ENCODE measurements at regions not wholly inside any gene's neighbourhood (a gene's known extent, or its start where the extent isn't known, plus 50 kb on each side); places are given as distances from the start of the nearest gene placed in this dataset.

DNA sequence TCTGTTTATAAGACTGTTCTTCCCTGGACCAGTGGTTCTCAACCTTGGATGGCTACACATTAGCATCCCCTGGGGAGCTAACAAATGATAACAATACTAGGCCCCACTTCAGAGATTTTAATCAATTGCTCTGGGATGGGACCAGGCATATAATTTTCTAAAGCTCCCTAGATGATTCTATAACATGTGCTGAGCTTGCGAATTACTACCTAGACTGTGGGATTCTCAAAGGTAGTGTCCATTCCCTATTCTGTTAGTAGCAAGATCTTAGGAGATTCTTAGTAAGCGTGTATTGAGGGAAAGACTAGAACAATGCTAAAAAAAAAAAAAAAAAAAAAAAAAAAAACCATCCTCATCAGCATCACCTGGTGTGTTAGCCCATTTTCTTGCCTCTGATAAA lies 412.0 kb upstream of the CDH5 start:
- TF ChIP-seq, protein P1, sequence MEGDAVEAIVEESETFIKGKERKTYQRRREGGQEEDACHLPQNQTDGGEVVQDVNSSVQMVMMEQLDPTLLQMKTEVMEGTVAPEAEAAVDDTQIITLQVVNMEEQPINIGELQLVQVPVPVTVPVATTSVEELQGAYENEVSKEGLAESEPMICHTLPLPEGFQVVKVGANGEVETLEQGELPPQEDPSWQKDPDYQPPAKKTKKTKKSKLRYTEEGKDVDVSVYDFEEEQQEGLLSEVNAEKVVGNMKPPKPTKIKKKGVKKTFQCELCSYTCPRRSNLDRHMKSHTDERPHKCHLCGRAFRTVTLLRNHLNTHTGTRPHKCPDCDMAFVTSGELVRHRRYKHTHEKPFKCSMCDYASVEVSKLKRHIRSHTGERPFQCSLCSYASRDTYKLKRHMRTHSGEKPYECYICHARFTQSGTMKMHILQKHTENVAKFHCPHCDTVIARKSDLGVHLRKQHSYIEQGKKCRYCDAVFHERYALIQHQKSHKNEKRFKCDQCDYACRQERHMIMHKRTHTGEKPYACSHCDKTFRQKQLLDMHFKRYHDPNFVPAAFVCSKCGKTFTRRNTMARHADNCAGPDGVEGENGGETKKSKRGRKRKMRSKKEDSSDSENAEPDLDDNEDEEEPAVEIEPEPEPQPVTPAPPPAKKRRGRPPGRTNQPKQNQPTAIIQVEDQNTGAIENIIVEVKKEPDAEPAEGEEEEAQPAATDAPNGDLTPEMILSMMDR (IDR thresholded peaks at IDR 0.05): no peak
- TF ChIP-seq EZH2 (IDR thresholded peaks at IDR 0.05; ENCODE audit: borderline replicate concordance, insufficient read depth, low read depth, low read length, poor library complexity, severe bottlenecking): no peak
- H3K4me1 Mint-ChIP-seq: no peaks in the 10 kb centered on the region

DNA sequence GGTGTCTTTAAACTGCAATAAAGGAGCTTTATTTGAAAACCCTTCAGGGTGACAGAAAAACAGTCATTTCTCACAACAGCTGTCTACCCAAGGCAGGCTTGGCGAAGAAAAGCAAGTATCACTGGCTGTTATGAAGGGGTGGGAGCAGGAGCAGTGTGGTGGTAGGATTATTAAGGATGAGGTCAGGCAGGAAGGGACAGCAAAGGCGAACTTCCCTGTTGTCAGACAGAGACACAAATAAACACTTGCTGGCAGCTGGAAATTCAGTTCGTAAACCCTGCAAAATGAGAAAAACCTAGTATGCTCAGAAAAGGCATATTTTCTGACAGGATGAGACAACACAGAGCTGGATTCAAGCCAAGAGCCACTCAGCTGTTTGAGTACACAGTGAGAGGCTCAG lies 416.3 kb upstream of the CDH5 start:
- H3K9me3 ChIP-seq (ENCODE audit: control extremely low read depth in 1 of 3, control insufficient read depth in 2 of 3, insufficient read depth in 1 of 3, low read length in 2 of 3): peaks cover 0 to 3% (median 0%) of the 10 kb centered on the region in 3 donors
- intact Hi-C loops (cut with micrococcal nuclease): no loop called here
- H3K4me3 Mint-ChIP-seq: no peak overlapping the region
- H3K4me3 ChIP-seq (ENCODE audit: control extremely low read depth in 1 of 5, extremely low read depth in 1 of 5, insufficient read depth in 1 of 5, low read depth in 2 of 5, low read length in 4 of 5): no peak overlapping the region
- no peaks in the 10 kb centered on the region for H3K79me2 ChIP-seq (ENCODE audit: control insufficient read depth, insufficient read depth, low read length)
- POLR2A ChIA-PET: no interaction called here
- H3K27ac Mint-ChIP-seq: no peak overlapping the region
- no peaks in the 10 kb centered on the region for H3K27me3 Mint-ChIP-seq
- CTCF ChIA-PET: no interaction called here
- DNase-seq (no peak), ATAC-seq (ENCODE audit: low read depth) (no peak)
- no peaks in the 10 kb centered on the region for H3K9me3 Mint-ChIP-seq (ENCODE audit: insufficient read depth)
- no peaks in the 10 kb centered on the region for H4K20me1 ChIP-seq (ENCODE audit: control insufficient read depth, insufficient read depth, low read length, poor library complexity, severe bottlenecking)
- no peaks in the 10 kb centered on the region for H3K4me1 Mint-ChIP-seq
- H3K27ac ChIP-seq (ENCODE audit: low read length in 2 of 2): no peak overlapping the region
- no peak overlapping the region for H2AFZ ChIP-seq (ENCODE audit: insufficient read depth, low read depth, low read length, poor library complexity, severe bottlenecking)
- no peak for TF ChIP-seq EZH2 (IDR thresholded peaks at IDR 0.05; ENCODE audit: borderline replicate concordance, insufficient read depth, low read depth, low read length, poor library complexity, severe bottlenecking)
- TF ChIP-seq, protein P1 (IDR thresholded peaks at IDR 0.05): no peak
- WGBS (ENCODE audit: insufficient coverage): 90% methylated on average over 2 of the region's 3 CpGs
- H3K27me3 ChIP-seq (replicated peaks in 1 of 4; ENCODE audit: control extremely low read depth in 1 of 4, control insufficient read depth in 3 of 4, insufficient read depth in 4 of 4, low read length in 3 of 4): no peaks in the 10 kb centered on the region
- H3K4me2 ChIP-seq (replicated peaks; ENCODE audit: low read depth, low read length, poor library complexity, severe bottlenecking): no peak overlapping the region
- no peaks in the 10 kb centered on the region for H3K4me1 ChIP-seq (ENCODE audit: control insufficient read depth in 2 of 2, insufficient read depth in 2 of 2, low read length in 2 of 2)
- H3K9ac ChIP-seq (ENCODE audit: low read length): no peak overlapping the region
- H3K36me3 ChIP-seq (replicated peaks in 1 of 2; ENCODE audit: control extremely low read depth in 1 of 2, control insufficient read depth in 1 of 2, extremely low read depth in 1 of 2, insufficient read depth in 2 of 2, low read length in 1 of 2): no peaks in the 10 kb centered on the region

More for the DNA sequence above, 412.0 kb upstream of the CDH5 start:
- ChIA-PET POLR2A (no interaction called here), CTCF (no interaction called here)
- no peak overlapping the region for H3K4me3 Mint-ChIP-seq
- intact Hi-C loops (cut with micrococcal nuclease): no loop called here
- no peak overlapping the region for H3K9ac ChIP-seq (ENCODE audit: low read length)
- no peaks in the 10 kb centered on the region for H3K79me2 ChIP-seq (ENCODE audit: control insufficient read depth, insufficient read depth, low read length)
- no peaks in the 10 kb centered on the region for H3K27me3 ChIP-seq (replicated peaks in 1 of 4; ENCODE audit: control extremely low read depth in 1 of 4, control insufficient read depth in 3 of 4, insufficient read depth in 4 of 4, low read length in 3 of 4)
- H3K4me1 ChIP-seq (ENCODE audit: control insufficient read depth in 2 of 2, insufficient read depth in 2 of 2, low read length in 2 of 2): no peaks in the 10 kb centered on the region
- H3K27ac Mint-ChIP-seq: no peak overlapping the region
- no peaks in the 10 kb centered on the region for H4K20me1 ChIP-seq (ENCODE audit: control insufficient read depth, insufficient read depth, low read length, poor library complexity, severe bottlenecking)
- no peak overlapping the region for H3K4me3 ChIP-seq (ENCODE audit: control extremely low read depth in 1 of 5, extremely low read depth in 1 of 5, insufficient read depth in 1 of 5, low read depth in 2 of 5, low read length in 4 of 5)
- no peak overlapping the region for H2AFZ ChIP-seq (ENCODE audit: insufficient read depth, low read depth, low read length, poor library complexity, severe bottlenecking)
- H3K27ac ChIP-seq (ENCODE audit: low read length in 2 of 2): no peak overlapping the region
- H3K27me3 Mint-ChIP-seq: no peaks in the 10 kb centered on the region
- WGBS (ENCODE audit: insufficient coverage): no CpG with 5 or more reads among the region's 2 CpGs
- no peaks in the 10 kb centered on the region for H3K36me3 ChIP-seq (replicated peaks in 1 of 2; ENCODE audit: control extremely low read depth in 1 of 2, control insufficient read depth in 1 of 2, extremely low read depth in 1 of 2, insufficient read depth in 2 of 2, low read length in 1 of 2)
- no peak for DNase-seq
- no peaks in the 10 kb centered on the region for H3K9me3 Mint-ChIP-seq (ENCODE audit: insufficient read depth)
- H3K4me2 ChIP-seq (replicated peaks; ENCODE audit: low read depth, low read length, poor library complexity, severe bottlenecking): no peak overlapping the region
- H3K9me3 ChIP-seq (ENCODE audit: control extremely low read depth in 1 of 3, control insufficient read depth in 2 of 3, insufficient read depth in 1 of 3, low read length in 2 of 3): no peaks in the 10 kb centered on the region
- no peak for ATAC-seq (ENCODE audit: low read depth)
